Neural progenitor cell (in vitro differentiated cells): ENCODE measurements at regions not wholly inside any gene's neighbourhood (a gene's known extent, or its start where the extent isn't known, plus 50 kb on each side); places are given as distances from the start of the nearest gene placed in this dataset.

ENCODE experiments used
- DNase-seq: peaks from one replicate; pipeline ENCODE4 v3.0.0-alpha.2; 2016; ENCODE audit warnings: low spot score
- H2AFZ ChIP-seq: fragments of 200-600 bp; sonication (generic); replicated peaks from 2 replicates; pipeline ENCODE4 v1.6.1; 2016; ENCODE audit warnings: antibody characterized with exemption
- H3F3A ChIP-seq: fragments of 200-600 bp; sonication (generic); 2 replicates; pipeline ENCODE4 v1.6.1; 2016; ENCODE audit warnings: antibody characterized with exemption, low read depth
- H3K27ac ChIP-seq: fragments of 200-600 bp; sonication (generic); 2 replicates; pipeline ENCODE4 v1.5.1; 2016; ENCODE audit warnings: mild to moderate bottlenecking
- H3K27me3 ChIP-seq: fragments of 200-600 bp; sonication (generic); 2 replicates; pipeline ENCODE4 v1.6.1; 2016; ENCODE audit warnings: mild to moderate bottlenecking, moderate library complexity
- H3K36me3 ChIP-seq: fragments of 200-600 bp; sonication (generic); 2 replicates; pipeline ENCODE4 v1.5.1; 2016
- H3K4me1 ChIP-seq: fragments of 200-600 bp; sonication (generic); 2 replicates; pipeline ENCODE4 v1.6.1; 2016; ENCODE audit warnings: mixed run types
- H3K4me2 ChIP-seq: fragments of 200-600 bp; sonication (generic); 2 replicates; pipeline ENCODE4 v1.6.1; 2016
- H3K4me3 ChIP-seq: fragments of 200-600 bp; sonication (generic); 2 replicates; pipeline ENCODE4 v1.5.1; 2016
- H3K79me2 ChIP-seq: fragments of 200-600 bp; sonication (generic); 2 replicates; pipeline ENCODE4 v1.6.1; 2016; ENCODE audit warnings: low read depth
- H3K9ac ChIP-seq: fragments of 200-600 bp; sonication (generic); 2 replicates; pipeline ENCODE4 v1.6.1; 2016
- H3K9me3 ChIP-seq: fragments of 200-600 bp; sonication (generic); 2 replicates; pipeline ENCODE4 v1.5.1; 2016; ENCODE audit warnings: low read depth
- H4K20me1 ChIP-seq: fragments of 200-600 bp; sonication (generic); 2 replicates; pipeline ENCODE4 v1.6.1; 2016; ENCODE audit warnings: low read depth
- H3K27ac Mint-ChIP-seq: 3 replicates; pipeline ENCODE4 v1.8.0; 2021; ENCODE audit warnings: mixed read lengths
- H3K27me3 Mint-ChIP-seq: 2 replicates; pipeline ENCODE4 v1.8.0; 2022; ENCODE audit warnings: low read depth, mild to moderate bottlenecking, inconsistent platforms, moderate library complexity, mixed read lengths; ENCODE audit not compliant: insufficient read depth
- H3K36me3 Mint-ChIP-seq: 3 replicates; pipeline ENCODE4 v1.8.0; 2021; ENCODE audit warnings: mixed read lengths
- H3K4me1 Mint-ChIP-seq: 3 replicates; pipeline ENCODE4 v1.8.0; 2021; ENCODE audit warnings: mixed read lengths
- H3K4me3 Mint-ChIP-seq: 3 replicates; pipeline ENCODE4 v1.8.0; 2021; ENCODE audit warnings: mild to moderate bottlenecking, moderate library complexity, mixed read lengths
- H3K9me3 Mint-ChIP-seq: 3 replicates; pipeline ENCODE4 v1.8.0; 2020; ENCODE audit warnings: mixed read lengths
- CTCF ChIP-seq: fragments of 200-600 bp; sonication (generic); IDR thresholded peaks from 2 replicates; pipeline ENCODE4 v1.5.1; 2017; ENCODE audit warnings: antibody characterized with exemption, mild to moderate bottlenecking
- EZH2 ChIP-seq: fragments of 200-600 bp; sonication (generic); IDR thresholded peaks from 2 replicates; pipeline ENCODE4 v1.6.1; 2017; ENCODE audit warnings: antibody characterized with exemption, mild to moderate bottlenecking, moderate library complexity
- EZH2phosphoT487 ChIP-seq: fragments of 200-600 bp; sonication (generic); IDR thresholded peaks from 2 replicates; pipeline ENCODE4 v1.6.1; 2017; ENCODE audit warnings: antibody characterized with exemption

GRCh38 chr13:44844786-44845185, 144.5 kb downstream of the NUFIP1 start:
- H3K27ac ChIP-seq = no peak overlapping the region
- H4K20me1 ChIP-seq = no peaks in the 10 kb centered on the region
- no peak overlapping the region for H3K27ac Mint-ChIP-seq
- DNase-seq = no peak
- no peaks in the 10 kb centered on the region for H3K79me2 ChIP-seq
- H3K4me3 Mint-ChIP-seq = no peak overlapping the region
- no peak overlapping the region for H3K9ac ChIP-seq
- no peak for TF ChIP-seq EZH2
- TF ChIP-seq EZH2phosphoT487 = no peak
- no peak for TF ChIP-seq CTCF
- no peaks in the 10 kb centered on the region for H3K9me3 Mint-ChIP-seq
- H3K36me3 Mint-ChIP-seq = no peaks in the 10 kb centered on the region
- H3K4me2 ChIP-seq = no peak overlapping the region
- no peaks in the 10 kb centered on the region for H3K9me3 ChIP-seq
- no peaks in the 10 kb centered on the region for H3K27me3 Mint-ChIP-seq
- peaks cover 13% of the 10 kb centered on the region for H3K4me1 Mint-ChIP-seq
- no peak overlapping the region for H3K4me3 ChIP-seq
- no peaks in the 10 kb centered on the region for H3K27me3 ChIP-seq
- H3F3A ChIP-seq = no peaks in the 10 kb centered on the region
- H3K36me3 ChIP-seq = no peaks in the 10 kb centered on the region
- no peak overlapping the region for H2AFZ ChIP-seq
- H3K4me1 ChIP-seq = no peaks in the 10 kb centered on the region

DNA sequence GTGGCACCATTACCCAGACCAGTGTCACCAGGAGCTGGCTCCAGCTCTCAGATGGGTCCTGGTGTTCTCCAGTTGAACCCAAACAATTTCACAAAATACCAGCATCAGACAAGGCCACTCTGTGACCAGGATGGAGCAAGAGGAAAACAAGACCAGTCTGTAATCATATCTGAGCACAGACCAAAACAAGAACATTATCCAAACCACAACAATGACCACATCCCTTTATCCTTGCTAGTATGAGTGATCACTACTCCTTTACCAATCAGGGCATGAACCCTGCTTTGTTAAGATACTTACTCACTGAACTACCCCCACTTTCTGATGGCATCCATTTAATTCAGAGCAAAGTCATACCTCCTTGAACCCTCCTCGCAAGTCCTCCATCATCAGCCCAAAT, 145.9 kb downstream of the NUFIP1 start:
- Histone ChIP-seq H3K4me3 (no peak overlapping the region), H2AFZ (no peak overlapping the region), H3K27me3 (no peaks in the 10 kb centered on the region), H3K27ac (no peak overlapping the region), H3K4me1 (no peaks in the 10 kb centered on the region), H3F3A (no peaks in the 10 kb centered on the region), H4K20me1 (no peaks in the 10 kb centered on the region), H3K9ac (no peak overlapping the region), H3K9me3 (no peaks in the 10 kb centered on the region), H3K79me2 (no peaks in the 10 kb centered on the region), H3K36me3 (no peaks in the 10 kb centered on the region), H3K4me2 (no peak overlapping the region)
- H3K4me1 Mint-ChIP-seq = no peaks in the 10 kb centered on the region
- H3K27ac Mint-ChIP-seq = no peak overlapping the region
- no peaks in the 10 kb centered on the region for H3K27me3 Mint-ChIP-seq
- H3K36me3 Mint-ChIP-seq = no peaks in the 10 kb centered on the region
- no peak for DNase-seq
- TF ChIP-seq EZH2phosphoT487 (no peak), EZH2 (no peak), CTCF (no peak)
- H3K9me3 Mint-ChIP-seq = no peaks in the 10 kb centered on the region
- H3K4me3 Mint-ChIP-seq = no peak overlapping the region

DNA sequence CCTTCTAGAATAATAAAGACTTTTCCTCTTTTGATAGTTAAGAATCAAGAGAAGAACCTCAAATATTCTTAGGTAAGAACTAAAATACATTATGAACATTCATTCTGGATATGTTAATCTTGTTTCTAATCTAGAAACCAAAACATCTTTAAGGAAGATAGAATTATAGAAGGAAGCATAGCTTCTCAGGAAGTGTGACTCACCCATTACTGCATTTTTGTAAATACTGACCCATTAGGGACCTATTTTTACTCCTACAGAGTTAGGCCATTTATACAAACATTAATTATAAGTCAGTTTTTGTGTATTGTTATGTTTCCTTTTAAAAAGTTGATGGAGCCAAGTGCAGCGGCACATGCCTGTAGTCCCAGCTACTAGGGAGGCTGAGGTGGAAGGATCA, 147.1 kb downstream of the NUFIP1 start:
- H3K4me2 ChIP-seq = no peak overlapping the region
- H3K36me3 Mint-ChIP-seq = no peaks in the 10 kb centered on the region
- H3K9ac ChIP-seq = no peak overlapping the region
- H3K4me3 Mint-ChIP-seq = no peak overlapping the region
- no peak for DNase-seq
- TF ChIP-seq CTCF (no peak), EZH2phosphoT487 (no peak), EZH2 (no peak)
- H4K20me1 ChIP-seq = no peaks in the 10 kb centered on the region
- no peaks in the 10 kb centered on the region for H3F3A ChIP-seq
- no peaks in the 10 kb centered on the region for H3K27me3 ChIP-seq
- H3K4me3 ChIP-seq = no peak overlapping the region
- no peaks in the 10 kb centered on the region for H3K36me3 ChIP-seq
- no peak overlapping the region for H2AFZ ChIP-seq
- no peaks in the 10 kb centered on the region for H3K27me3 Mint-ChIP-seq
- H3K79me2 ChIP-seq = no peaks in the 10 kb centered on the region
- H3K27ac Mint-ChIP-seq = peak overlapping the region; percentile 77
- H3K4me1 ChIP-seq = no peaks in the 10 kb centered on the region
- H3K9me3 ChIP-seq = no peaks in the 10 kb centered on the region
- H3K4me1 Mint-ChIP-seq = no peaks in the 10 kb centered on the region
- H3K27ac ChIP-seq = no peak overlapping the region
- H3K9me3 Mint-ChIP-seq = no peaks in the 10 kb centered on the region

GRCh38 chr13:44840131-44840530, 149.1 kb downstream of the NUFIP1 start:
- H3K79me2 ChIP-seq = no peaks in the 10 kb centered on the region
- no peaks in the 10 kb centered on the region for H3K36me3 ChIP-seq
- no peaks in the 10 kb centered on the region for H3F3A ChIP-seq
- H3K4me1 Mint-ChIP-seq = no peaks in the 10 kb centered on the region
- no peak overlapping the region for H3K4me2 ChIP-seq
- H3K9me3 ChIP-seq = no peaks in the 10 kb centered on the region
- no peak overlapping the region for H3K27ac Mint-ChIP-seq
- H3K4me3 ChIP-seq = no peak overlapping the region
- no peaks in the 10 kb centered on the region for H3K9me3 Mint-ChIP-seq
- H2AFZ ChIP-seq = no peak overlapping the region
- H3K27me3 ChIP-seq = no peaks in the 10 kb centered on the region
- no peak overlapping the region for H3K4me3 Mint-ChIP-seq
- no peaks in the 10 kb centered on the region for H3K4me1 ChIP-seq
- H3K9ac ChIP-seq = no peak overlapping the region
- no peak for DNase-seq
- no peaks in the 10 kb centered on the region for H3K36me3 Mint-ChIP-seq
- TF ChIP-seq EZH2 (no peak), CTCF (no peak), EZH2phosphoT487 (no peak)
- H3K27ac ChIP-seq = no peak overlapping the region
- peaks cover 3% of the 10 kb centered on the region for H3K27me3 Mint-ChIP-seq
- no peaks in the 10 kb centered on the region for H4K20me1 ChIP-seq
